WTC11 (cell line): ENCODE measurements at regions not wholly inside any gene's neighbourhood (a gene's known extent, or its start where the extent isn't known, plus 50 kb on each side); places are given as distances from the start of the nearest gene placed in this dataset.

ENCODE experiments used
- ATAC-seq: fragments of 200-7000 bp; cut with Tn5 transposase; 2 replicates; pipeline ENCODE4 v1.10.0; 2021; ENCODE audit warnings: mild to moderate bottlenecking, moderate library complexity
- CTCF ChIA-PET: fragments of 300-600 bp; sonication (Branson Sonifier 250); formaldehyde crosslinking; loops from one replicate; lab custom pipeline; 2021; ENCODE audit warnings: antibody characterized with exemption; lab: Charles Lee
- POLR2A ChIA-PET: fragments of 350-600 bp; sonication (Branson Sonifier 250); formaldehyde crosslinking; loops from one replicate; lab custom pipeline; 2021; ENCODE audit warnings: antibody characterized with exemption; lab: Charles Lee
- DNase-seq: peaks from one replicate; pipeline ENCODE4 v3.0.0; 2021; ENCODE audit warnings: low spot score
- H3K27ac Mint-ChIP-seq: 2 replicates; pipeline ENCODE4 v1.8.0; 2021; ENCODE audit warnings: mixed read lengths
- H3K27me3 Mint-ChIP-seq: 2 replicates; pipeline ENCODE4 v1.8.0; 2021; ENCODE audit warnings: low read depth, mild to moderate bottlenecking, moderate library complexity, mixed read lengths
- H3K36me3 Mint-ChIP-seq: 2 replicates; pipeline ENCODE4 v1.8.0; 2021; ENCODE audit warnings: mixed read lengths
- H3K4me1 Mint-ChIP-seq: 2 replicates; pipeline ENCODE4 v1.8.0; 2022; ENCODE audit warnings: mixed read lengths
- H3K4me3 Mint-ChIP-seq: 2 replicates; pipeline ENCODE4 v1.8.0; 2021; ENCODE audit warnings: mild to moderate bottlenecking, moderate library complexity, mixed read lengths
- H3K9me3 Mint-ChIP-seq: 2 replicates; pipeline ENCODE4 v1.8.0; 2021; ENCODE audit warnings: mixed read lengths
- AFF4 ChIP-seq: sonication (generic); formaldehyde crosslinking; IDR thresholded peaks from 2 replicates; pipeline ENCODE4 v1.8.1; 2023; ENCODE audit warnings: mild to moderate bottlenecking, missing genetic modification reagents, borderline replicate concordance
- CBFB ChIP-seq: sonication (generic); formaldehyde crosslinking; IDR thresholded peaks from 2 replicates; pipeline ENCODE4 v1.8.1; 2022; ENCODE audit warnings: mild to moderate bottlenecking, low read depth, missing genetic modification reagents
- E2F4 ChIP-seq: sonication (generic); formaldehyde crosslinking; IDR thresholded peaks from 2 replicates; pipeline ENCODE4 v1.8.1; 2022; ENCODE audit warnings: low read depth, mild to moderate bottlenecking, moderate library complexity, missing genetic modification reagents, borderline replicate concordance
- ESRRA ChIP-seq: sonication (generic); formaldehyde crosslinking; IDR thresholded peaks from 2 replicates; pipeline ENCODE4 v1.8.1; 2022; ENCODE audit warnings: mild to moderate bottlenecking, missing genetic modification reagents, borderline replicate concordance
- GRHL2 ChIP-seq: fragments of 250-450 bp; sonication (Bioruptor Pico); IDR thresholded peaks from 2 replicates; pipeline ENCODE4 v1.8.0; 2022; ENCODE audit warnings: mild to moderate bottlenecking, moderate library complexity; ENCODE audit not compliant: insufficient replicate concordance, severe bottlenecking
- HMGA2 ChIP-seq: fragments of 250-450 bp; sonication (Bioruptor Pico); IDR thresholded peaks from 2 replicates; pipeline ENCODE4 v1.4.0; 2021; ENCODE audit warnings: mild to moderate bottlenecking, moderate library complexity
- JUN ChIP-seq: sonication (generic); formaldehyde crosslinking; IDR thresholded peaks from 2 replicates; pipeline ENCODE4 v1.8.0; 2023; ENCODE audit warnings: mild to moderate bottlenecking, missing genetic modification reagents
- MYBL2 ChIP-seq: sonication (generic); formaldehyde crosslinking; IDR thresholded peaks from 2 replicates; pipeline ENCODE4 v1.8.1; 2023; ENCODE audit warnings: mild to moderate bottlenecking, moderate library complexity, missing genetic modification reagents
- NFATC4 ChIP-seq: fragments of 250-450 bp; sonication (Bioruptor Pico); IDR thresholded peaks from 2 replicates; pipeline ENCODE4 v1.9.0; 2021; ENCODE audit warnings: mild to moderate bottlenecking
- NFE2L1 ChIP-seq: sonication (generic); formaldehyde crosslinking; IDR thresholded peaks from 2 replicates; pipeline ENCODE4 v1.8.1; 2023; ENCODE audit warnings: missing genetic modification reagents
- NR2C2 ChIP-seq: sonication (generic); formaldehyde crosslinking; IDR thresholded peaks from 2 replicates; pipeline ENCODE4 v1.8.0; 2022; ENCODE audit warnings: mild to moderate bottlenecking, missing genetic modification reagents
- OVOL2 ChIP-seq: fragments of 250-450 bp; sonication (Bioruptor Pico); IDR thresholded peaks from 2 replicates; pipeline ENCODE4 v1.9.0; 2021; ENCODE audit warnings: mild to moderate bottlenecking, borderline replicate concordance
- PRRX2 ChIP-seq: fragments of 250-450 bp; sonication (Bioruptor Pico); IDR thresholded peaks from 2 replicates; pipeline ENCODE4 v1.8.0; 2021; ENCODE audit warnings: mild to moderate bottlenecking
- SOX15 ChIP-seq: fragments of 250-450 bp; sonication (Bioruptor Pico); IDR thresholded peaks from 2 replicates; pipeline ENCODE4 v1.9.0; 2021; ENCODE audit warnings: mild to moderate bottlenecking
- TCF7 ChIP-seq: sonication (generic); formaldehyde crosslinking; IDR thresholded peaks from 2 replicates; pipeline ENCODE4 v1.8.0; 2022; ENCODE audit warnings: mild to moderate bottlenecking, low read depth, missing genetic modification reagents, moderate library complexity
- TEAD4 ChIP-seq: sonication (generic); formaldehyde crosslinking; IDR thresholded peaks from 2 replicates; pipeline ENCODE4 v1.8.0; 2022; ENCODE audit warnings: mild to moderate bottlenecking, missing genetic modification reagents
- USF1 ChIP-seq: sonication (generic); formaldehyde crosslinking; IDR thresholded peaks from 2 replicates; pipeline ENCODE4 v1.8.0; 2022; ENCODE audit warnings: mild to moderate bottlenecking, missing genetic modification reagents
- ZNF317 ChIP-seq: sonication (generic); formaldehyde crosslinking; IDR thresholded peaks from 2 replicates; pipeline ENCODE4 v1.8.1; 2023; ENCODE audit warnings: low read depth, mild to moderate bottlenecking, moderate library complexity, missing genetic modification reagents, borderline replicate concordance
- ZNF396 ChIP-seq: fragments of 250-450 bp; sonication (Bioruptor Pico); IDR thresholded peaks from 2 replicates; pipeline ENCODE4 v1.8.0; 2021; ENCODE audit warnings: mild to moderate bottlenecking, moderate library complexity, borderline replicate concordance

GRCh38 chr4:57205580-57205979 lies 95.4 kb upstream of the IGFBP7 start:
- H3K36me3 Mint-ChIP-seq: peaks cover 7% of the 10 kb centered on the region
- no peak overlapping the region for H3K4me3 Mint-ChIP-seq
- H3K27me3 Mint-ChIP-seq: no peaks in the 10 kb centered on the region; the same call in 1 of the 2 replicates
- no peak for DNase-seq
- H3K4me1 Mint-ChIP-seq: peaks cover 19% of the 10 kb centered on the region
- POLR2A ChIA-PET: no interaction called here
- CTCF ChIA-PET: interaction anchor here (0.7 to 2.5 kb wide), 3 partner anchors 15 to 60 kb away, joined by 3 to 18 read pairs (median 3); no protein-coding TSS in a partner anchor
- ATAC-seq: no peak
- no peak overlapping the region for H3K27ac Mint-ChIP-seq
- peaks cover 10% of the 10 kb centered on the region for H3K9me3 Mint-ChIP-seq
- TF ChIP-seq MYBL2 (CRISPR knock-in tag): no peak
- no peak for TF ChIP-seq TCF7 (CRISPR knock-in tag)
- no peak for TF ChIP-seq ZNF317 (CRISPR knock-in tag)
- TF ChIP-seq PRRX2 (CRISPR knock-in tag): no peak
- no peak for TF ChIP-seq ZNF396 (CRISPR knock-in tag)
- TF ChIP-seq NFE2L1 (CRISPR knock-in tag): no peak
- TF ChIP-seq HMGA2 (CRISPR knock-in tag): no peak
- no peak for TF ChIP-seq GRHL2

GRCh38 chr4:57200799-57201327 lies 90.7 kb upstream of the IGFBP7 start:
- ChIA-PET CTCF (interaction anchor here (3.3 kb wide), 1 partner anchor 9 kb away, joined by 35 read pairs; no protein-coding TSS in a partner anchor), POLR2A (no interaction called here)
- Mint-ChIP-seq H3K9me3 (no peaks in the 10 kb centered on the region), H3K27me3 (peaks cover 3% of the 10 kb centered on the region; the same call in 1 of the 2 replicates), H3K4me3 (no peak overlapping the region), H3K27ac (no peak overlapping the region), H3K36me3 (0 out of 2 replicates have a peak, but pooled peaks cover 3% of the 10 kb centered on the region), H3K4me1 (peaks cover 23% of the 10 kb centered on the region)
- TF ChIP-seq TCF7 (CRISPR knock-in tag) (no peak), USF1 (CRISPR knock-in tag) (no peak), NR2C2 (no peak), NFATC4 (no peak), E2F4 (CRISPR knock-in tag) (no peak), SOX15 (CRISPR knock-in tag) (no peak), AFF4 (no peak), ESRRA (CRISPR knock-in tag) (no peak), JUN (CRISPR knock-in tag) (no peak), CBFB (CRISPR knock-in tag) (no peak), TEAD4 (CRISPR knock-in tag) (no peak), OVOL2 (CRISPR knock-in tag) (no peak)
- no peak for DNase-seq
- no peak for ATAC-seq
